ENCODE measurements at regions not wholly inside any gene's neighbourhood (a gene's known extent, or its start where the extent isn't known, plus 50 kb on each side); places are given as distances from the start of the nearest gene placed in this dataset.
"Not testable (repeated sequence)": the region's sequence is repeated elsewhere in the genome, so short reads cannot be mapped to it uniquely, and the experiment has no call there.

DNA sequence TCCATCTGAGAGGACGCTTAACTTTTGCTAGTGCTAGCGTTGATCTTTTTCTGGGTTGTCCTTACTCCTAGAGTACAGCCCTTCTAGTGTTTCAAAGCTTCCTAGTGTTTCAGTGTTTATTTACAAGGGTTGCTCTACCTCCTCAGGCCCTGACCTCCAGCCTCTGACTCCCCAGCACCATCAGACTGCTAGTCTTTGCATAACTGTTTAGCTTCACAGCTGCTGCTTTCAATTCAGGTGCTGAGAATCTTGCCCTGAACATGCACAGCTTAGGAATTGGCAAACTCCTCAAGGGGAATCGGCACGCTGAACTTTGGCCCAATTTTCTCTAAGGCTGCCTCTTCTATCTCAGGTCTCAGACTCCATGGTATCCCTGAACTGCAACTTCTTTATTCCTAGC, 52.9 kb downstream of the OR52B4 start:
- not testable (repeated sequence) for DNase-seq

GRCh38 chr11:4277225-4277624, 91.0 kb downstream of the OR52B4 start:
- not testable (repeated sequence) for DNase-seq

DNA sequence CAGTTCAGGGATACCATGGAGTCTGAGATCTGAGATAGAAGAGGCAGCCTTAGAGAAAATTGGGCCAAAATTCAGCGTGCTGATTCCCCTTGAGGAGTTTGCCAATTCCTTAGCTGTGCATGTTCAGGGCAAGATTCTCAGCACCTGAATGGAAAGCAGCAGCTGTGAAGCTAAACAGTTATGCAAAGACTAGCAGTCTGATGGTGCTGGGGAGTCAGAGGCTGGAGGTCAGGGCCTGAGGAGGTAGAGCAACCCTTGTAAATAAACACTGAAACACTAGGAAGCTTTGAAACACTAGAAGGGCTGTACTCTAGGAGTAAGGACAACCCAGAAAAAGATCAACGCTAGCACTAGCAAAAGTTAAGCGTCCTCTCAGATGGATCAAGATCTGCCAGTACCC, 117.1 kb downstream of the OR52B4 start:
- DNase-seq: not testable (repeated sequence)

- not testable (repeated sequence) for DNase-seq
These were observed 118.7 kb downstream of the OR52B4 start for GRCh38 chr11:4249475-4249874.

- not testable (repeated sequence) for DNase-seq
These were observed 130.4 kb downstream of the OR52B4 start for GRCh38 chr11:4237771-4238170.

DNA sequence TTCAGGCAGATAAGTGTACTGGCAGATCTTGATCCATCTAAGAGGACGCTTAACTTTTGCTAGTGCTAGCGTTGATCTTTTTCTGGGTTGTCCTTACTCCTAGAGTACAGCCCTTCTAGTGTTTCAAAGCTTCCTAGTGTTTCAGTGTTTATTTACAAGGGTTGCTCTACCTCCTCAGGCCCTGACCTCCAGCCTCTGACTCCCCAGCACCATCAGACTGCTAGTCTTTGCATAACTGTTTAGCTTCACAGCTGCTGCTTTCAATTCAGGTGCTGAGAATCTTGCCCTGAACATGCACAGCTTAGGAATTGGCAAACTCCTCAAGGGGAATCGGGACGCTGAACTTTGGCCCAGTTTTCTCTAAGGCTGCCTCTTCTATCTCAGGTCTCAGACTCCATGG, 124.3 kb downstream of the RRM1 start:
- DNase-seq: not testable (repeated sequence)

DNA sequence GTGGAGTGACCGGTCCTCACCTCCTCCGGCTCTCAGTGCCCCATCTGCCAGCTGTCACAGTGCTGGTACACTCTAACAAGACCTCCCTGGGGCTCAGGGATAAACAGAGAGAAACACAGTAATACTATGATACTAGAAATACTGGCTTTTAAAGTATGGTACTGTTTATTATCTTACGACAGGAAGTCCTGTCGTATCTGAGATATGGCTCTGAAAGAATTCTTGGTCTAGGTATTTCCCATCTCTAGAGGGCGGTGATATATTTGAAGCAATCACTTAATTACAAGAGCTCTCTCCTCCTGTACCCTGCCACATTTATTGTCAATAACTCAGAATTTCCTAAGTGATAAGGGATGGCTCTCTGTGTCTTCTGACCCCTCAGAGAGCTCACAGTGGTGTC, 119.1 kb downstream of the RRM1 start:
- no peak for DNase-seq

DNA sequence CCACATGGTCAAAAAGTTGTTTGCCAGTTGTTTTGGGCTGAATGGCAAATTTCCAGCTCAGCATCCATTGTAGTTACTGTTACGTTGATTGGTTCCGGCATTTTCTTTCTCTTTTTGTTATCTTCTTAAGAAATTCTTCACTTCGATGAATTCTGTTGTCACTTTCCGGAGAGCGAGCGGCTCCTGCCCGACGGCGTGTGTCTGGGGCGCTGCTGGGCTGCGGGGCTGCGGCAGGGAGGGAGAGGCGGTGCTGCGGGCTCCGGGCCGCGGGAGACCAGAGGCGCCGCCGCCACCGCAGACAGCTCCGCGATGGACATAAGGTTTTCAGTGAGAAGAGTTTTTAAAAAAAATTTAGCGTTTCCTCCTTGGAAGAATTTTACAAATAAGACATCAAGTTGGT, 117.4 kb downstream of the RRM1 start:
- no peak for DNase-seq

- DNase-seq: no peak
These were observed 109.2 kb downstream of the RRM1 start for GRCh38 chr11:4203603-4204360.

DNA sequence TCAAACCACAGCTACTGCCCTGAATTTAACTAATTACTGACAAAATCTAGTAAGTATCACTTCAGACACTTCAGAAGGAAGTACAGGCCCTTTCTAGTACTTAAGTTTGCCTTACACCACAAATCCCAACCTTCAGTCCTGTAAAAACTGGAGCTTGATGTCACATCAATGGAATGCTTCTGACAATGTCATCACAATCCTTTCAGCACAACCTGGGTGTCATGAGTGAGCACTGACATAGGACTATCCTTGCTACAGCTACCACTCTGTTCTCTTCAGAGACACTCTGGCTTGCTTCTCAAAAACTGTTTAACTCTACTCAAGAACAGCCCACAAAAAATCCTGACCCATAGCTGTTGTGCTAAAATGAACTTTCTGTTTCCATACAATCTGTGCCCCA, 108.2 kb downstream of the RRM1 start:
- DNase-seq: no peak

GRCh38 chr11:4197112-4197511, 102.5 kb downstream of the RRM1 start:
- DNase-seq: no peak

GRCh38 chr11:4195909-4196308, 101.3 kb downstream of the RRM1 start:
- peak; percentile 80 for DNase-seq

- no peak for DNase-seq
These were observed 100.3 kb downstream of the RRM1 start for GRCh38 chr11:4194889-4195288.

GRCh38 chr11:4191031-4191571, 96.5 kb downstream of the RRM1 start:
- no peak for DNase-seq

DNA sequence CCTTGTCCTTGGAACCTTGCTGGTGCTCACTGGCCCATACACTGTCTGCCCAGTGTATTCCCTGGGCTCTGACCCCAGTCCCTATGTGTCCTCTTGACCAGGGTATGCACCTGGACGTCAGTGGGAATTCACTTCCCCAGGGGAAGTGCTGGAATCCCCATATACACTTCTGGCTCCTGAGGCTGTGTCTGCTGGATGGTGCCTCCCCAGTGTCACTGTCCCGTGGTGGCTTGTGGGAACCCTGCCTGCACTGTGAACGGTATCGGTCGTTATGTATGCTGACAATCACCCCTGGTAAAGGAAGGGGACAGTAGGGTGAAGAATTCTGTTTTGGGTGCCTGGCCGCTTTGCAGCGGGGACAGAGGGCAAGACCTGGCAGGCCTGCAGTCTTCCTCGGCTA, 95.9 kb downstream of the RRM1 start:
- DNase-seq: no peak

DNA sequence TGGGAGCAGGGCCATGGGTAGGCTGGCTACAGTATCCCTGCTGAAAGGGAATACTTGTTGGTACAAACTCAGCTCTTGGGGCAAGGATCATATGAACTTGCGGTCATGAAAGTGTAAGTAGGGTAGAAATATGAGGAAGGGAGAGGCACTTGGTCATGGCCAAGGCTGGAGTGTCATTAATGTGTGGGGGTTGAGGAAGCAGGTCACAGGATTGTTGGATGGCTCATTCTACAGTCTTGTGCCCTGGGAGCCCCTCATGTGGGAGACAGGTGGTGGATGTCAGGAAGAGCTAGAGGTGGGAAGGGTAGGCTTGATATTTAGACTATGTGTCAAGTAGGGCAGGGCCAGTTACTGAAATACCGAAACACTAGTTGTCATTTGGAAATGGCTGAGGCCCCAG, 95.5 kb downstream of the RRM1 start:
- DNase-seq: no peak

All from DMS53 (cell line).